ENCODE measurements at regions not wholly inside any gene's neighbourhood (a gene's known extent, or its start where the extent isn't known, plus 50 kb on each side); places are given as distances from the start of the nearest gene placed in this dataset.

DNA sequence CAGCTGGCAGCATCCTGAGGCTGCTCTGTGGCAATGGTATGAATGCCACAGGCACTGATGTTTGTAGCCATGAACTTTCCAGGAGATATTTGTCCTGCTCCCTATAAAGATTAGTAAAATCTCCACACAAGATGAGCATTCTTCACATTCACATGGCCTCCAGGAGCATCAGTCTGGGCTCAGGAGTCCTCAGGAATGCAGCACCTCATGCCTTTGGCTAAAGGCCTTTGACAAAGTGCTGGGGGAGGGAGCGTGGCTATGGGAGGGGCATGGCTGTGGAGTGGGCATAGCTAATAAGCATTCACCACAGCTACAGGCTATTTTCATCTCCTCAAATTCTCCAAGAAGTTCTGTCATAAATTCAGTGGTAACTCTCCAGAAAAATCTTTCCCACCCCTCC lies 90.5 kb upstream of the LY86 start:
- dilution Hi-C loops (cut with MboI; ENCODE audit: extremely low pct_ligation_motif_present, low sequenced_read_pairs): no loop called here
- CTCF ChIA-PET: no interaction called here

More for the DNA sequence above, 90.5 kb upstream of the LY86 start:
- no peaks in the 10 kb centered on the region for H3K27me3 ChIP-seq (ENCODE audit: control insufficient read depth in 2 of 2, insufficient read depth in 2 of 2, low read length in 2 of 2)
- H3K36me3 ChIP-seq (ENCODE audit: control insufficient read depth in 2 of 2, extremely low read depth in 1 of 2, insufficient read depth in 2 of 2, low read length in 2 of 2): no peaks in the 10 kb centered on the region
- no peak overlapping the region for H3K4me2 ChIP-seq (ENCODE audit: insufficient read depth, low read length)
- POLR2A ChIA-PET: no interaction called here
- TF ChIP-seq MYC (IDR thresholded peaks at IDR 0.05; ENCODE audit: low read depth, low read length) (no peak), EZH2 (IDR thresholded peaks at IDR 0.05; ENCODE audit: borderline replicate concordance, low read depth, low read length, severe bottlenecking) (no peak), FOS (IDR thresholded peaks at IDR 0.05; ENCODE audit: borderline replicate concordance, insufficient read depth, low read length) (no peak), GATA2 (IDR thresholded peaks at IDR 0.05; ENCODE audit: insufficient read depth, insufficient read length, low read depth, low read length) (no peak), JUN (IDR thresholded peaks at IDR 0.05; ENCODE audit: borderline replicate concordance, insufficient read depth, insufficient read length, low read depth) (no peak), POLR2A (IDR thresholded peaks at IDR 0.05; ENCODE audit: low read depth, low read length) (no peak), POLR2AphosphoS5 (IDR thresholded peaks at IDR 0.05; ENCODE audit: insufficient read depth, low read depth, low read length) (no peak)
- TF ChIP-seq, protein P1, sequence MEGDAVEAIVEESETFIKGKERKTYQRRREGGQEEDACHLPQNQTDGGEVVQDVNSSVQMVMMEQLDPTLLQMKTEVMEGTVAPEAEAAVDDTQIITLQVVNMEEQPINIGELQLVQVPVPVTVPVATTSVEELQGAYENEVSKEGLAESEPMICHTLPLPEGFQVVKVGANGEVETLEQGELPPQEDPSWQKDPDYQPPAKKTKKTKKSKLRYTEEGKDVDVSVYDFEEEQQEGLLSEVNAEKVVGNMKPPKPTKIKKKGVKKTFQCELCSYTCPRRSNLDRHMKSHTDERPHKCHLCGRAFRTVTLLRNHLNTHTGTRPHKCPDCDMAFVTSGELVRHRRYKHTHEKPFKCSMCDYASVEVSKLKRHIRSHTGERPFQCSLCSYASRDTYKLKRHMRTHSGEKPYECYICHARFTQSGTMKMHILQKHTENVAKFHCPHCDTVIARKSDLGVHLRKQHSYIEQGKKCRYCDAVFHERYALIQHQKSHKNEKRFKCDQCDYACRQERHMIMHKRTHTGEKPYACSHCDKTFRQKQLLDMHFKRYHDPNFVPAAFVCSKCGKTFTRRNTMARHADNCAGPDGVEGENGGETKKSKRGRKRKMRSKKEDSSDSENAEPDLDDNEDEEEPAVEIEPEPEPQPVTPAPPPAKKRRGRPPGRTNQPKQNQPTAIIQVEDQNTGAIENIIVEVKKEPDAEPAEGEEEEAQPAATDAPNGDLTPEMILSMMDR (IDR thresholded peaks at IDR 0.05; ENCODE audit: extremely low read depth in 1 of 2, insufficient read depth in 1 of 2, low read depth in 1 of 2, low read length in 2 of 2): no peak
- TF ChIP-seq, protein P2, sequence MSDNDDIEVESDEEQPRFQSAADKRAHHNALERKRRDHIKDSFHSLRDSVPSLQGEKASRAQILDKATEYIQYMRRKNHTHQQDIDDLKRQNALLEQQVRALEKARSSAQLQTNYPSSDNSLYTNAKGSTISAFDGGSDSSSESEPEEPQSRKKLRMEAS (IDR thresholded peaks at IDR 0.05; ENCODE audit: insufficient read depth, insufficient read length): no peak
- H3K4me3 ChIP-seq (replicated peaks in 1 of 3; ENCODE audit: insufficient read depth in 1 of 3, low read depth in 1 of 3, low read length in 3 of 3): no peak overlapping the region
- H4K20me1 ChIP-seq (replicated peaks; ENCODE audit: control insufficient read depth, extremely low read depth, insufficient read depth, low read length): no peaks in the 10 kb centered on the region
- no peak overlapping the region for H2AFZ ChIP-seq (ENCODE audit: low read depth, low read length)
- no TSS peak for BruUV-seq (replicated peaks)
- intact Hi-C loops (cut with micrococcal nuclease): no loop called here
- H3K27ac ChIP-seq (ENCODE audit: insufficient read depth, low read depth, low read length): no peak overlapping the region
- no peaks in the 10 kb centered on the region for H3K4me1 ChIP-seq (ENCODE audit: control insufficient read depth, extremely low read depth, insufficient read depth, low read length)
- H3K9me3 ChIP-seq (replicated peaks; ENCODE audit: control insufficient read depth, insufficient read depth, low read length): no peaks in the 10 kb centered on the region
- no peak overlapping the region for H3K9ac ChIP-seq (replicated peaks; ENCODE audit: extremely low read depth, insufficient read depth, low read length)
- no peak for DNase-seq (ENCODE audit: low read depth, low spot score)
- H3K9me1 ChIP-seq (replicated peaks; ENCODE audit: control insufficient read depth, extremely low read depth, insufficient read depth, low read length): no peaks in the 10 kb centered on the region
- H3K79me2 ChIP-seq (ENCODE audit: control insufficient read depth, insufficient read depth, low read length): no peaks in the 10 kb centered on the region
- no peak for FAIRE-seq

All from endothelial cell of umbilical vein (primary cell).